ENCODE measurements at regions not wholly inside any gene's neighbourhood (a gene's known extent, or its start where the extent isn't known, plus 50 kb on each side); places are given as distances from the start of the nearest gene placed in this dataset.
"Not testable (repeated sequence)": the region's sequence is repeated elsewhere in the genome, so short reads cannot be mapped to it uniquely, and the experiment has no call there.

DNA sequence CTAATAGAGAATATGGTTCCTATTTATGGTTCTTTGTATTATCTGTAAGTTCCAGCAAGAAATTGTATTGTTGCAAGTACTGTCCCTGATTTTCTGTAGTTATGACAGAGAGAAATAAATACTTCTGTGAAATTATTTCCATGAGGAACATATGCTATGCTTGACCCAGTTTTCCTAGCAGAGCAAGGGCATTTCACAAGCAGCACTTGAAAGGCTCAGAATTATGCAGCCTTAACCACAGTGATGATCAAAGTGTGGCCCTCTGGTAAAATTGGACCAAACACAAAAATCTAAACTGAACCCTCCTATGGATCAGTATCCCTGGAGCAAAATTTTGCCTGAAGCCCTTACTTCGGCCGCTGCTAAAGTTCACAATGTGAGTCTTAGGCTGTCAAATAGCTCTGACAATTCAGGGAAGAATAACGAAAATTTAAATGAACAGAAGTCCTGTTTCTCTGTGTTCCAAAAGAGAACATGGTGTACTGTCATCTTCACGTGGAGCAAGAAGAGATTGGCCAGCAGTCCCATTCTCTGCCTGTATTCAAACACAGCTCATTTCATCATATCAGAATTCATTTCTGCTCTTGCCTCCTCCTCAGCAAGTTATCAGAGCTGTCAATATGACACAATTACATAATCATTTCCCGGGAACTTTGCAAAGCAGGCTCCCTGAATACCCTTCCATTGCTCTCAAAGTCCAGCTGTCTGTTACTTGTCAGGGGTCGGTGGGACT is 471.9 kb downstream of the RPS29 start:
- no peak for DNase-seq (ENCODE audit: low read depth)

- no peak for DNase-seq (ENCODE audit: low read depth)
These were observed 479.2 kb downstream of the RPS29 start for GRCh38 chr14:49106741-49107667.

GRCh38 chr14:49105956-49106355 is 480.2 kb downstream of the RPS29 start:
- no peak for DNase-seq (ENCODE audit: low read depth)

DNA sequence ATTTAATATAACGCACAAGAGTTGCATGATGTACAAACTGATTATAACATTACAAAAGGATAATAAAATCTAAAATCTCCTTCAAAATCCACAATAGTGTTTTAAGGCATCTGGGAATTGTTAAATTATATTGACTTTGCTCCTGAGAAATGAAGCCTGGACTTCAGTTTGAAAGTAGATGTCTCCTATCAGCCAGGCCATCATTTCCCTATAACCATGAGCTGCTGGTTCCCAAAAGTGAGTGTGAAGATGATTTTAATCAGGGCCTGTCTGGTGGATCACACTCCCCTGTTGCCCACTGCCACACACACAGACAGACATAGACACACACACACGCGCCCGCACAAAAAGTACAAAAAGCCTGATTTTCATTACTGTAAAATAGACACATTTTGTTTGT is 480.7 kb downstream of the RPS29 start:
- no peak for DNase-seq (ENCODE audit: low read depth)

DNA sequence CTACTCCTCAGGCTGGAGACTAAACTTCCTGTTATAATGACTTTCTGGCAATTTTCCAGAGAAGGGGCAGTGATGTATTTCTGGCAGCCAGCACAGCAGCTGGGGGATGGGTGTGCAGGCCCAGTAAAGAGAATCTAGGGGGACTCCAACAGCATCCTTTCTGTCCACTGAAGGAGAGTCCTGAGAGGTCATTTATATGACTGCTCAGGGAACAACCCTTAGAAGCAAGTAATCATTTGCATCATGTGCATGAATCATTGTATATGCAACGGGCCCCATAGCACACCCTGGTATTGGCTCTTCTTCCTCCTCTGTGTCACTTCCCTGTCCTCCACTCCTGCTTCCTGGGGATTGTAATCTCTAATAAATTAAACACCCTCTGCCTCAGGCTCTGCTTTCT is 493.8 kb downstream of the RPS29 start:
- DNase-seq (ENCODE audit: low read depth): no peak

GRCh38 chr14:49089107-49089506 is 497.1 kb downstream of the RPS29 start:
- DNase-seq (ENCODE audit: low read depth): no peak

GRCh38 chr14:49073292-49073691 is 512.9 kb downstream of the RPS29 start:
- not testable (repeated sequence) for DNase-seq (ENCODE audit: low read depth)

DNA sequence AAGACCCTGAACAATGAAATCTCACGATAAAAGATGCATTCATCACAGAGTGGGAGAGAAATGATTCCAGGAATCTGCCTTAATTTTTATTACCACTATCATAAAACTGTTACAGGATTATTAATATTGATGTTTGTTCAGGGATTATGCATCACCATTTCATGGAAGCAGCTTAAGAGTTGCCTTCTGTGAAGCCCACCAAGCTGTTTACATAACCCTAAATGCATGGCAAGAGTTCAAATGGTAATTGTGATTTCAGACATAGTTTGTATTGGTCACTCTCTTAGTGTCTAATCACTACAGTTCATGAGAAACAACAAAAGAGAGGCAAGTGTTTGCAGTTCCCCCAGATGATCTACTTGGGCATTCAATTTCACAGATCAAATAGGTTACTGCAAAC is 527.7 kb downstream of the RPS29 start:
- no peak for DNase-seq (ENCODE audit: low read depth)

DNA sequence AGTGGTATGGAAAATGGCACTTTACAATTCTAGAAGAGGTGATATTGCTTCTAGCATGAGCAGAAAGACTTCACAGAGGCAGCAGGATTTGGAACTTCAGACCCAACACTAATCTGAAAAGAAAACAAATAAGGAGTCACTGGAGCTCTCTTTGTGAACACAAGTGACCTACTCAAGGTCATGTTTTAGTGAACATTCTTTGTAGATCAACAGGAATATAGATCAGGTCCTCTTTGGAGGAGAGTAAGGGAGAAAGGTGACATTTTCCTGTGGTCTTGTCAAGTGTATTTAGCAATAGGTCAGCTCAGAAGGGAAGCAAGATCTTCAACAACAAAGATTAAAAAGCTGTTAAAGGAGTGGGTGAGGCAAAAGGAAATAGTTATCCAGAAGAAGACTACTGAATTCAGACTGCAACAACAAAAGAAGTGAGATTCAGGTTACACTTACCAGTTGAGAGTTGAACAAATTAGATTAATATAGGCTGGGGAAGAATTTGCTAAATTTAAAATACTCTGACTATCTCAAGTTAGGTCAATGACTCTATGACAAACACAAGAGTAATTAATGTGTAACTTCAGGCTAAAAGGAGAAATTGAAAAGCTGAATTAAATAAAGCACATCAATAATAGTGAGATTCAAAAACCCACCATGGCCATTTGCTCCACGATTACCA is 528.2 kb downstream of the RPS29 start:
- DNase-seq (ENCODE audit: low read depth): no peak

GRCh38 chr14:49056021-49056420 is 530.2 kb downstream of the RPS29 start:
- DNase-seq (ENCODE audit: low read depth): no peak

- DNase-seq (ENCODE audit: low read depth): no peak
These were observed 533.7 kb downstream of the RPS29 start for GRCh38 chr14:49052521-49052920.

DNA sequence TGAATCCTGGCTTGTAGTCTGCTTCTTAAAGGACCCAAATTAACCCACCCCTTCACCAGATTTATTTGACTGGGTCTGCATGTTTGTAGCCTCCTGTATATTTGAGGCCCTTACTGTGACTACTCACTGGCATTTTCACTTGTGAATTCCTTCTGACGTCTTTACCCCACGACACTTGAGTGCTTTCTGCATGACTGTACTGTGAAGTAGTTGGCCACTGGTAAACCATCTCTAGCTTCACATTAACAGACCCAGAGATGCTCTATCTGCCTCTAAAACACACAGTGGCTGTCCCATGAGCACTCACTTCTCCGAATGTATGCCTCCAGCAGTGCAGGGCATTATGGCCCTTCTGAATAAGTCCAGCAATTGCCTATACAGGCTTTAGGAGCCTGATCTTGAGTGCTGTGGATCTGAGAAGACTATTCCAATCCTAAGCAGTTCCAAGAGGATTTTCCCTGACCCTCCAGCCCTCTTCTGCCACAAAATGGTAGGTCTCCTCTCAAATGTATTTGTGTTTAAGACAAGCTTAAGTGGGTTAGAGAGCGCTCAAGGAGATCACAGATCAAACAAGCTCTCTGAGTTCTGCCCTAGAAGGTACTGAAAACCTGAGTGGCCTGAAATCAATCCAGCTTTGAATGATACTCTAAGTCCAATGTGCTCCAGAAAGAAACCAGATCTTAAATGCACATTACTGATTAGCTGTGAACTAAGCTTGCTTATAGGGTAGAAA is 534.7 kb downstream of the RPS29 start:
- DNase-seq (ENCODE audit: low read depth): no peak

DNA sequence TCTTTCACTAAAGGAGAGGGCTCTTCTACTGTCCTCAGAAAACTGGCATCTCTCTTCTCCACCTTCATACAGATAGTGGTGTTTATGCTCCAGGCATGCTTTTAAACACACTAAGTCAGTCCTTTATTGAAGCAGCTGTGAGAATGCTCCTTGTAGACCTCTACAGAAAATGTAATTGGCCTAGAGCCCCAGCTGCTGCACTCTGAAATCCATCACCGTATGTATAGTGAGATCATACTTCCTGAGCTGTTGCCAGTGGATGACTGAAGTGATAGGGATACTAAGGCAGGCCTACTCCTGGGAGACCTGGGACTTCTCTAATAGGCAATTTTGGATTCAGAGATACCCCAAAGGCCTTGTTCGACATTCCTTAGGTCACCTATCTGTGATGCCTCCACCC is 535.4 kb downstream of the RPS29 start:
- no peak for DNase-seq (ENCODE audit: low read depth)

- no peak for DNase-seq (ENCODE audit: low read depth)
These were observed 536.5 kb downstream of the RPS29 start for GRCh38 chr14:49049711-49050110.

GRCh38 chr14:49044981-49045380 is 541.2 kb downstream of the RPS29 start:
- no peak for DNase-seq (ENCODE audit: low read depth)

DNA sequence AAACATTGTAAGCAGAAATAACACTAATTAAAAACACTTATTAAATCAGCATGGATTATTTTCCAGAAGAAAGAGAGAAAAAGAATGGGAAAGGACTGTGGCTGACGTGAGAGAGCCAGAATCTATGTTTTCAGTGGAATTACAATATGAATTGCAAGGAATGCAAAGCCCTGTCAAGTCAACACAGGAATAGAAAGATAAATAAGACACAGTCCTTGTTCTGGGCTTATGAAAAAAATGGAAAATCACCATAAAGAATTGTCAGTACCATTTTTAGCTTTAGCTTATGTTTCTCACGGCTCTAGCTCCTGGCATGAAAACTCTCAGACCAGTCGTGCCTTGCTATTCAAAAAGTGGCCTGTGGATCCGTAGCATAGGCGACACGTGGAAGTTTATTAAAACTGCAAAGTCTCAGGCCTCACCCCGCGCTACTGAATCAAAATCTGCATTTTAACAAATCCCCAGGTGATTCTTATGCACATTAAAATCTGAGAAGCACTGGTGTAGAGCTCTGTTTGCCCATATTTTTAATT is 549.1 kb downstream of the RPS29 start:
- no peak for DNase-seq (ENCODE audit: low read depth)

DNA sequence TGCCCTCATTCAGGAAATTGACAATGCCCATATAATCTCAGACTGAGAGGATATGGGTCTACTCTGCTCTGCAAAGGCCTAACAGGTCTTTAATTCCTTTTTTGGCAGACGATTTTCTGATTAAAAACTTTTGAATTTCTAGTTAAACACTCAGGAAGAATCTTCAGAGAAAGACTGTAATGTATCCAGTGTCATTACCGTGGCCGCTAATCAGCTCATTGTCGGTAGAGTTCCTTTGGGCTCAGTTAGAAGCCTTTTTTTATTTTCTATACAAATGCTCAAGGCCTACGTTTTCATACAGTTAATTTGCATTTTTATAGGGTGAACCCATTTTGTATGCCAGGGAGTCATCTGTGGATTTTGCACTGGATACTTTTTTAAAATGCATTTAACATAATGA is 549.9 kb downstream of the RPS29 start:
- DNase-seq (ENCODE audit: low read depth): no peak

DNA sequence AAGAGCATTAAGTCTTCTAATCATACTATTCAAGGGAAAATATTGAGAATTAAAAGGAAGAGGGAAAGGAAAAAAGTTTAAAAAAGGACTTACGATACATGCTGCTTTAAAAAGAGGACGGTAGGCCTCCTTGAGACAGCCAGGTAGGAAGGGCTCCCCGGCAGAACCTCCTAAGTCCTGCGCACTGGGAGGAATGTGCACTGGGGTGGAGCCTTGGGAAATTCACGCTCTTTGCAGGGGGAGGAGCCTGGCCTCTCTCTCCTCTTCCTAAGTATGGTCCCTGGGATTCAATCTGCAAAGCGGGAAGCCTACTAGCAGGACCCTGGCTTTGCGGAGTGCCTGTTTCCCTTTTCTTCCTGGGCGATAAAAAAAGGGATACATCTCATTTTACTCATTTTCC is 553.0 kb downstream of the RPS29 start:
- no peak for DNase-seq (ENCODE audit: low read depth)

- not testable (repeated sequence) for DNase-seq (ENCODE audit: low read depth)
These were observed 554.5 kb downstream of the RPS29 start for GRCh38 chr14:49031710-49032109.

- no peak for DNase-seq (ENCODE audit: low read depth)
These were observed 566.6 kb downstream of the RPS29 start for GRCh38 chr14:49019467-49020115.

DNA sequence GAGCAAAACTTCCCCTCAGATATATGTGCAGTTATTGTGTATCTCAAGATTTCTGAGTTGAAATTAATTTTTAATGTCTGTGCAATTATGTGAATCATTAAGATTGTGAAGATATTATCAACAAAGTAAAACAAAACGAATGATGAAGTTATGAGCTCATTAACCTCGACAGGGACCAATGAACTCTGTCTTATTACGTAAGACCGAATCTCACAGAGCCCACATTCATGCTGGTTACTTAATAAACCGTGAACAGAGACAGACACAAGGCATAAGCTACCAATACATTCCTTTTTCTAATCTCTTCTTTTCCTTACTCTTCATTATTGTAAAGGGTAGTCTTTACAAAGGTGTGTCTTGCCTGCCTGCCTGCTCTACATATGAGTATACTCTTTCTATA is 568.7 kb downstream of the RPS29 start:
- DNase-seq (ENCODE audit: low read depth): no peak
